HUES6 (cell line): ENCODE measurements at regions not wholly inside any gene's neighbourhood (a gene's known extent, or its start where the extent isn't known, plus 50 kb on each side); places are given as distances from the start of the nearest gene placed in this dataset.

Experiments
- H3K27ac ChIP-seq: 2 replicates; pipeline ENCODE4 v1.7.0; 2013; ENCODE audit warnings: low read depth, mild to moderate bottlenecking, low read length, inconsistent platforms
- H3K27me3 ChIP-seq: 2 replicates; pipeline ENCODE4 v1.6.1; 2013; ENCODE audit warnings: low read length; ENCODE audit not compliant: control insufficient read depth, insufficient read depth
- H3K36me3 ChIP-seq: 2 replicates; pipeline ENCODE4 v1.6.1; 2013; ENCODE audit warnings: low read length; ENCODE audit not compliant: control insufficient read depth, insufficient read depth
- H3K4me1 ChIP-seq: 2 replicates; pipeline ENCODE4 v1.6.1; 2013; ENCODE audit warnings: low read length; ENCODE audit not compliant: control insufficient read depth, insufficient read depth
- H3K4me3 ChIP-seq: 2 replicates; pipeline ENCODE4 v1.5.1; 2013; ENCODE audit warnings: low read depth, low read length
- H3K9ac ChIP-seq: one replicate; pipeline ENCODE4 v1.6.1; 2013; ENCODE audit warnings: mild to moderate bottlenecking, low read length
- H3K9me3 ChIP-seq: 2 replicates; pipeline ENCODE4 v1.6.1; 2013; ENCODE audit warnings: low read depth, low read length; ENCODE audit not compliant: control insufficient read depth, insufficient read depth

DNA sequence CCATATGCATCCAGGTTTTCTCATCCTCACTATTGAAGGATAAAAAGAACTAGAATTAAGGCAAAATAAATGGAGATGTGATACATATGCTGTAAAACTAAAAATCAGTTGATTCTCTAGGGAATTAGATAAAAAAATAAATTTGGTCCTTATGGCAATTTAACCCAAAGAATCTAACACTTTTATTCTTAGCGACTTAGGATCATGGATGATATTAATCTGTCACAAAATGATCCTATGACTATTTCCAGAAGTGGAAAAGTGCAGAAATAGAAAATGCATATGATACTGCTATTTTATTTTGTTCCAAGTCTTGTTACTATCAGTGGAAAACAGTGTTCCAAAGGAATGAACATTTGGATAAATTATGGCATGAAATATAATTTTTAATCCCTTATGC lies 746.3 kb downstream of the ROBO2 start:
- Histone ChIP-seq H3K9me3 (no peaks in the 10 kb centered on the region), H3K36me3 (no peaks in the 10 kb centered on the region), H3K9ac (no peak overlapping the region), H3K4me3 (no peak overlapping the region), H3K27ac (no peak overlapping the region), H3K4me1 (no peaks in the 10 kb centered on the region), H3K27me3 (no peaks in the 10 kb centered on the region)

DNA sequence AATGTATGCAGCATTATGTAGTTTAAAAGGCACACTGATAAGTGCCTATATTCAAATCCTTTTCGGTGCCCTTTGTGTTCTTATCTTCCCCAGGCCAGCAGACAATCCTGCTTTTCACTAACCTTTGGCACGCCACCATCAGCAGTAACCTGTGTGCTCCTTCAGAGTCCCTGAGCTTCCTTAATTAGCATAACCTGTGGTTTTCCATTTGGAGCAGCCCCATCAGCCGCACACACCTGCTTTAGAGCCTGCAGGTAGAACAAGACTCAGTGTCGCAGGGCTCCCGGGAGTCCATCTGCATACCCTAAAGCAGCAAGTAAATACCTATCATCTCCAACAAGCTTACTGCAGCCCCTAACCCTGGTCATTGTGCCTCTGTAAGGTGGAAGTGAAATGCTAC lies 755.1 kb downstream of the ROBO2 start:
- Histone ChIP-seq H3K9ac (no peak overlapping the region), H3K4me1 (peaks cover 11% of the 10 kb centered on the region), H3K27ac (no peak overlapping the region), H3K27me3 (no peaks in the 10 kb centered on the region), H3K36me3 (no peaks in the 10 kb centered on the region), H3K4me3 (no peak overlapping the region), H3K9me3 (no peaks in the 10 kb centered on the region)

DNA sequence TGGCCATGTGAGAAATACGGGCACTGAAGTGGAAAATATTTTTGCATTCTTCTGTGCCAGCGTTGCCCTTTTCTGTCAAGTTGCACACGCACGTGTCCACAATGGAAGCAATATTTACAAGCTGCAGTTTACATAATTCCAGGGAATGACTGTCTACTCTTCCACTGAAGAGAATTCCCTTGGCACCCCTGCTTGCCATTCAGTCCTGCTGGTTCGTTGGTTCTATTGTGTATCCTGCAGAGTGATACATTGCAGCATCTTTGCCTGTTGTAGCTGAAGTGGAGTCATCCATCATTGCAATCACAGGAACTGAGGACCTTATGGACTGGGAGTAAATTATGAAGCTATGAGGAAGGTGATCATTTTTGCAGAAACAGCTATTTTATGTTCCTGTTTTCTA lies 759.4 kb downstream of the ROBO2 start:
- H3K4me3 ChIP-seq: no peak overlapping the region
- H3K9ac ChIP-seq: no peak overlapping the region
- no peaks in the 10 kb centered on the region for H3K9me3 ChIP-seq
- H3K4me1 ChIP-seq: peaks cover 6% of the 10 kb centered on the region; the same call in 1 of the 2 replicates
- H3K27me3 ChIP-seq: no peaks in the 10 kb centered on the region
- no peak overlapping the region for H3K27ac ChIP-seq
- H3K36me3 ChIP-seq: no peaks in the 10 kb centered on the region

DNA sequence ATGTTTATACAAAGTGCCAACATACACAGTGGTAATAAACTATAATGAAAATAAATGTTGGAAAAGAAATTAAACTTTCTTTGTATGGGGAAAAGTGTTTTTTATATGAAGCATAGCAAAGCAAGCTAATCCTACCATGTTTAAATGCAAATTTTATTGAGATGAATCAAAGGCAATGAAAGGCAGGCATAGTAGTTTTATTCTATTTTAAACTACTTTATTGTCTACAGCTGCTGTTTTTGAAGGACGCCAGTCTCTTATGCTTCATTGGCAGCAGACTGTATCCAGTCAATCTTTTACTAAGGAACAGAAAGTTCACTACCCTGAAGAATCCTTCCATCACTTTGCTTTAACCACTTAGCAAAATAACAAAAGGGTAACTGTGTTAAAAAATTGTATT lies 761.0 kb downstream of the ROBO2 start:
- Histone ChIP-seq H3K36me3 (no peaks in the 10 kb centered on the region), H3K9ac (no peak overlapping the region), H3K9me3 (no peaks in the 10 kb centered on the region), H3K27me3 (no peaks in the 10 kb centered on the region), H3K27ac (no peak overlapping the region), H3K4me3 (no peak overlapping the region), H3K4me1 (no peaks in the 10 kb centered on the region)

DNA sequence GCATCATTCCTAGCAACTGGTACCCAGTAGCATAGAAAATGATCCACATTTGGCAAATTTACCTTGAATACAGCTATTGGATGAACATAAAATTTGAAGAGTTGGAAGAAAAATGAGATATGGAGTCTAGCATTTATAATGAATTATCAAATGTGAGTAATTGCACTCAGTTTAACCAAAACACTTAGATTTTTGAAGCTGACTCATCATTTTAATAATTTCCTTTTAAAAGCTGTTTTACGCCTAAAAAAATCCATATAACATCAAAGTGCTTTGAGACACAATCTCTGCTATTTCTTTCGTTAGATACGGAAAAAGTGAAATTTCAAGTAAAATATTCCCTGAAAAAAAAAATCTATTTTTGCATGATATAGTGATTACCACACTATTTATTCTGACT lies 767.4 kb downstream of the ROBO2 start:
- H3K27me3 ChIP-seq: no peaks in the 10 kb centered on the region
- H3K9me3 ChIP-seq: no peaks in the 10 kb centered on the region
- H3K36me3 ChIP-seq: no peaks in the 10 kb centered on the region
- no peak overlapping the region for H3K4me3 ChIP-seq
- H3K4me1 ChIP-seq: no peaks in the 10 kb centered on the region; the same call in 1 of the 2 replicates
- H3K9ac ChIP-seq: no peak overlapping the region
- no peak overlapping the region for H3K27ac ChIP-seq

DNA sequence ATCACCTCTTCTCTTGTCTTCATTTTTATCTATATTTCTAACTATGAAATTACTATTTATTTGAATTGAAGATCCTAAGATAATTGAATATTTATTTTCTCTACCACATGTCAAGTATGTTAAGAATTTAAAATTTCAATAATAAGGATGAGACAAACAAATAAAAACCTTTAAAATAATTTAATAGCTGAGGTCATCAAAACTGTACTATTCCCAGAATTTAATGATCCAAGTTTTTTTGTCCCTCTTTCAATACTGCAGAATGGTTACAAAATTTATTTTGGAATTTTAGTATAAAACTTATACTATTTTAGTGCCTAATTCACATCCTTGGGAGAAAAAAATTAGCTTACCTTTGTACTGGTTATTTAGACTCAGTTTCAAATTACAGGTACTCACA lies 774.9 kb downstream of the ROBO2 start:
- Histone ChIP-seq H3K36me3 (no peaks in the 10 kb centered on the region), H3K4me3 (no peak overlapping the region), H3K9ac (no peak overlapping the region), H3K4me1 (no peaks in the 10 kb centered on the region), H3K9me3 (no peaks in the 10 kb centered on the region), H3K27me3 (no peaks in the 10 kb centered on the region), H3K27ac (no peak overlapping the region)

DNA sequence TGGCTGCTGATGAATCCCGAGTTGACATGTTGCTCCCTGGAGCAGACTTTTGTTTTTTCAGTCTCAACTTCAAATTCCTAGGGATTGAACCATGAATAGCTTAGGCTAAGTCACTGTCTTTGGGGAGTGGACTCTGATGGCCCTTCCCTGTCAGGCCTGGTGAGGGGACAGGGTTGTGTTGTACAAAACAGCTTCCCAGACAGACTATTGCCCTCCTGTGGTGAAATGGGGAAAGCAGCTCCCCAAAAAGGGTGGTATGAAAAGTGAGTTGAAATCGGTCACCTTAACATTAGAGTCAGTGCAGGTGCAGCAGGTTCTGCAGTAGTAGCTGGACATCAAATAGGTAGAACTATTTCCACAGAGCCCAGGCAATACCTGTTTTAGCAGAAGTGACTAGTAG lies 775.6 kb downstream of the ROBO2 start:
- no peak overlapping the region for H3K4me3 ChIP-seq
- H3K36me3 ChIP-seq: no peaks in the 10 kb centered on the region
- H3K27ac ChIP-seq: no peak overlapping the region
- H3K4me1 ChIP-seq: no peaks in the 10 kb centered on the region
- no peaks in the 10 kb centered on the region for H3K9me3 ChIP-seq
- no peak overlapping the region for H3K9ac ChIP-seq
- H3K27me3 ChIP-seq: no peaks in the 10 kb centered on the region

DNA sequence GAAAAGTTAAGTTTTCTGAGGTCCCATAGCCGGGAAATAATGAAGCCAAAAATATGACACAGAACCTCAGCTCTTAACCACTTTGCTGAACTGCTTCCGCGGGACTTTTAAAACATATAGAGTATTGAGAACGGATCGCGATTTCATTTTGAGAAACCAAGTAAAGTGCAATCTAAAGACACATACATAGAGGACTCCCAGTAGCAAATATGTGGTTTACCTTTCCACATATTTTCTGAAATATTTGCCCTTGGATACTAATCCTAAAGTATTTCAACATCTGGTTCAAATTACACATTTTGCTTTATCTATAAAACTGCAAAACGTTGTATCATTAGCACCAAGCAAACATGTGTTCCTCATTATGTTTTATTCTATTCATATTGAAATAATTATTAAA lies 776.5 kb downstream of the ROBO2 start:
- Histone ChIP-seq H3K27ac (no peak overlapping the region), H3K9me3 (no peaks in the 10 kb centered on the region), H3K27me3 (no peaks in the 10 kb centered on the region), H3K4me3 (no peak overlapping the region), H3K9ac (no peak overlapping the region), H3K36me3 (no peaks in the 10 kb centered on the region), H3K4me1 (no peaks in the 10 kb centered on the region)

DNA sequence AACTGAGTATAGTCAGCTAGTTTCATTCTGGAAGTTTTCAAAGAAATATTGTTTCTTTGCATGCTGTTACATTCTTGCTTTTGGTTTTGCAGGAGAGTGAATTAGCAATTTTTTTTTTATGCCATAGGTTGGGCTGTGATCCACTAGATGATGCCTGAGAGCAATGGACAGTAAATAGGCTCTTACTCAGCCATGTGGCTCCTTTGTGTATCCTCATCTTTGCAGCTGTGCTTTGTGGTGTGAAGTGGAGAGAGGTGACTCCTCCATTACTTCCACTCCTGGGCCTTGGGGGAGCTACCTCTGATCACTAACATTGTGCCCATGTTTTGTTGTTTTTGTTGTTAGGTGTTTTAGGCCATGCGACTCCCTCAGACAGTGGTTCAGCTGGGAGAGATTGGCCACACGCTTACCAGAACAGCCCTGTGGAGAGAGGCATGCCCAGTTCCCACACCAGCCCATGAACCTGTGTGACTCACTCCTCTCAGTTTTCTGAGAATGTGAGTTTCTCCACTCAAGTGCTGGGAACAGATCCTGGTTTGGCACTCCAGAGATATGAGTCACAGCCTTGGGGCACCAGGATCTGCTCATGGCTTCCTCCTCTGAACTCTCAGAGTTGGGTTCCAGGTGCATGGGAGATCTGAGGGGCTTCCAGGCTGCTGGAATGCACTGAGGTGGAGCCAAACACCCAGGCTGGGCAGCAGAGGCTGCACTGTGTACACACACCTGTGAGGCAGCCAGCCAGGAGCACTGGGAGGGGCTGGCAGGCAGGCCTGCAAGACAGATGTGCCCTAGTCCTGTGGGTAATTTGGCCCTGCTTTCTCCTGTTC lies 785.3 kb downstream of the ROBO2 start:
- H3K36me3 ChIP-seq: no peaks in the 10 kb centered on the region
- H3K9me3 ChIP-seq: peaks cover 10% of the 10 kb centered on the region
- no peak overlapping the region for H3K27ac ChIP-seq
- no peaks in the 10 kb centered on the region for H3K4me1 ChIP-seq
- no peak overlapping the region for H3K9ac ChIP-seq
- no peak overlapping the region for H3K4me3 ChIP-seq
- no peaks in the 10 kb centered on the region for H3K27me3 ChIP-seq

DNA sequence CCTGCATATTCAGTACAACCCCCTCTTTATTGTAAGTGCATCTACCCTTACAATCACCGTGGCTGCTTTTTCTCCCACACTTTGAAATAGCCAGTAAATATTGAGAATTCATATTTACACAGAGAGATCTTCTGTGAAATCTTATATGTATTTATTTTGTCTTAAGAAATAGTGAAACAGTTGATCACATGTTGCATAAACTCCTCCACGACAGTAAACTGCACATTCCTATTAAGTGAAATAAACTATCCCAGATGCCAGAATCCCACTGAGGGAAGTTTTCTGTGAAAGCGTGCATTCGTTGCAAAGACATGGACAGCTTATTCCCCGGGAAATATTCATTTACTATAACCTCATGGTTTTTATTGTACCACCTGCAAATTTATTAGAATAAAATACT lies 796.0 kb downstream of the ROBO2 start:
- Histone ChIP-seq H3K27ac (no peak overlapping the region), H3K4me1 (peaks cover 5% of the 10 kb centered on the region; the same call in 1 of the 2 replicates), H3K9me3 (no peaks in the 10 kb centered on the region; the same call in 1 of the 2 replicates), H3K4me3 (no peak overlapping the region), H3K27me3 (no peaks in the 10 kb centered on the region), H3K9ac (no peak overlapping the region), H3K36me3 (no peaks in the 10 kb centered on the region)

DNA sequence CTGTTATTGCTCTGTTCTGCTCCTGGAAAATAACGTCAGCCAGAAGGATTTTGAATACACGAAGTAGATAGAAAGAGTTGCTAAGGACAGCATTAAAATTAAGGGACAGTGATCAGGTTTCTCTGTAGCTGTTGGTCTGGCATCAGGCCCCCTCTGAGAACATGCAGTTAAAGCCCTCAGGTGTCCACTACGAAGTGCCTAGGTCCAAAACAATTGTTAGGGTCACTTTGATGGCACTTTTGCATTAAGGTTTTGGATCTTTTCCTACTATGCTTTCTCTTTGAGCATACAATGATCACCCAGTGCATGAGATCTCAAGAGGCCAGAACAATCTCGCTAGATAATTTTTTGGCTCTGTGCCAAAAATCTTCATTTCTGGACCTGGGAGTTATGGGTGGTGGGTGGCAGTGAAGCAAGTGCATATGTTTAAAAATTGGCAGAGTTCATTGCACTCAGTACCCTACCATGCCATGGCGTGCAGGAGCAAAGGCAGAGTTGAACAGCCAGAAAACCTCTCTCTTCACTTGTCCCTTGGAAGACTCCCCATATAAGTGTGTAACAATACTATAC lies 797.6 kb downstream of the ROBO2 start:
- peaks cover 5% of the 10 kb centered on the region; the same call in 1 of the 2 replicates for H3K4me1 ChIP-seq
- no peaks in the 10 kb centered on the region; the same call in 1 of the 2 replicates for H3K9me3 ChIP-seq
- H3K36me3 ChIP-seq: no peaks in the 10 kb centered on the region
- no peaks in the 10 kb centered on the region for H3K27me3 ChIP-seq
- H3K27ac ChIP-seq: no peak overlapping the region
- H3K9ac ChIP-seq: no peak overlapping the region
- H3K4me3 ChIP-seq: no peak overlapping the region
